ENCODE measurements at regions not wholly inside any gene's neighbourhood (a gene's known extent, or its start where the extent isn't known, plus 50 kb on each side); places are given as distances from the start of the nearest gene placed in this dataset.

GRCh38 chr13:20295956-20296355, 63.8 kb upstream of the GJB6 start:
- Histone ChIP-seq H2AK5ac (ENCODE audit: low read depth, low read length) (no peak overlapping the region), H3K27ac (ENCODE audit: insufficient read depth, low read length) (no peak overlapping the region), H3K18ac (ENCODE audit: low read depth, low read length) (no peak overlapping the region), H4K5ac (ENCODE audit: low read depth, low read length) (no peak overlapping the region), H4K20me1 (ENCODE audit: insufficient read depth, low read length) (no peaks in the 10 kb centered on the region), H2BK120ac (ENCODE audit: low read depth, low read length) (no peak overlapping the region), H3K79me1 (ENCODE audit: low read depth in 1 of 2, low read length in 2 of 2) (no peaks in the 10 kb centered on the region), H3K36me3 (ENCODE audit: control insufficient read depth, insufficient read depth, low read length) (no peaks in the 10 kb centered on the region), H3K56ac (ENCODE audit: extremely low read depth, insufficient read depth, low read length) (no peak overlapping the region), H4K8ac (ENCODE audit: low read depth in 2 of 2, low read length in 2 of 2) (no peak overlapping the region), H3K14ac (replicated peaks; ENCODE audit: low read depth, low read length) (no peak overlapping the region), H2BK15ac (ENCODE audit: low read depth, low read length) (no peak overlapping the region), H3K4me2 (ENCODE audit: low read depth, low read length) (no peak overlapping the region), H2BK5ac (ENCODE audit: low read depth, low read length, poor library complexity, severe bottlenecking) (no peak overlapping the region), H3K4me1 (ENCODE audit: control insufficient read depth, insufficient read depth, low read length) (no peaks in the 10 kb centered on the region), H2AFZ (replicated peaks; ENCODE audit: low read length, poor library complexity) (no peak overlapping the region), H3K27me3 (ENCODE audit: control insufficient read depth, insufficient read depth, low read length) (peaks cover 32% of the 10 kb centered on the region), H3K23ac (ENCODE audit: low read depth, low read length) (no peak overlapping the region), H3K4ac (ENCODE audit: low read depth, low read length) (no peak overlapping the region), H2BK20ac (ENCODE audit: low read depth, low read length) (no peak overlapping the region), H3K9me3 (ENCODE audit: control insufficient read depth, insufficient read depth, low read length) (no peaks in the 10 kb centered on the region), H3K9ac (ENCODE audit: low read depth, low read length) (no peak overlapping the region), H2AK9ac (replicated peaks; ENCODE audit: low read depth, low read length, poor library complexity) (no peak overlapping the region), H3K9me1 (ENCODE audit: insufficient read depth, low read length) (no peaks in the 10 kb centered on the region), H4K91ac (ENCODE audit: insufficient read depth, low read depth, low read length) (no peak overlapping the region), H3K4me3 (ENCODE audit: insufficient read depth, low read depth, low read length) (no peak overlapping the region)
- 57% methylated on average over 1 of the region's 8 CpGs; no CpG with 5 or more reads in 1 of the 2 experiments for WGBS, 2 experiments (ENCODE audit: extremely low coverage in 2 of 2, insufficient read length in 1 of 2)
- TF ChIP-seq RAD21 (IDR thresholded peaks at IDR 0.05; ENCODE audit: low read length) = no peak
- TF ChIP-seq SMC3 (IDR thresholded peaks at IDR 0.05; ENCODE audit: low read depth, low read length) = no peak
- TF ChIP-seq CTCF (conservative IDR thresholded peaks at IDR 0.05; ENCODE audit: low read depth, low read length) = no peak
- TF ChIP-seq CHD1 (IDR thresholded peaks at IDR 0.05; ENCODE audit: low read depth, low read length) = no peak
- TF ChIP-seq MAFK (IDR thresholded peaks at IDR 0.05; ENCODE audit: low read depth, low read length) = no peak
- no peak for TF ChIP-seq CEBPB (IDR thresholded peaks at IDR 0.05; ENCODE audit: low read depth, low read length)
- no peak for TF ChIP-seq BHLHE40 (IDR thresholded peaks at IDR 0.05; ENCODE audit: low read depth, low read length)
- TF ChIP-seq USF2 (IDR thresholded peaks at IDR 0.05; ENCODE audit: low read depth, low read length) = no peak
- no peak for TF ChIP-seq ELK1 (IDR thresholded peaks at IDR 0.05; ENCODE audit: borderline replicate concordance, low read depth, low read length)
- no peak for TF ChIP-seq MXI1 (IDR thresholded peaks at IDR 0.05; ENCODE audit: borderline replicate concordance, low read depth, low read length)
- no TSS peak for BruUV-seq (replicated peaks)
- ChIA-PET CTCF (no interaction called here), POLR2A (ENCODE audit: unreplicated experiment) (no interaction called here)
- DNase-seq (no peak), ATAC-seq (ENCODE audit: low read depth) (no peak)
- in situ Hi-C loops (cut with MboI; ENCODE audit: low sequenced_read_pairs) (no loop called here), intact Hi-C loops (cut with micrococcal nuclease) (loop anchor here (10.0 kb wide), 1 partner anchor 91 kb away; no protein-coding TSS in a partner anchor), dilution Hi-C loops (cut with HindIII; ENCODE audit: low sequenced_read_pairs, unreplicated experiment) (no loop called here)
